ENCODE measurements at regions not wholly inside any gene's neighbourhood (a gene's known extent, or its start where the extent isn't known, plus 50 kb on each side); places are given as distances from the start of the nearest gene placed in this dataset.

GRCh38 chr1:173400387-173400995 is 76.6 kb upstream of the PRDX6 start:
- DNase-seq (ENCODE audit: low read depth): no peak

- DNase-seq (ENCODE audit: low read depth): no peak
Measured at GRCh38 chr1:173403996-173404395, 73.1 kb upstream of the PRDX6 start.

GRCh38 chr1:173405281-173405680 is 71.9 kb upstream of the PRDX6 start:
- DNase-seq (ENCODE audit: low read depth): no peak

- no peak for DNase-seq (ENCODE audit: low read depth)
Measured at GRCh38 chr1:173405834-173406233, 71.3 kb upstream of the PRDX6 start.

- DNase-seq (ENCODE audit: low read depth): no peak
Measured at GRCh38 chr1:173406783-173407230, 70.3 kb upstream of the PRDX6 start.

- no peak for DNase-seq (ENCODE audit: low read depth)
Measured at GRCh38 chr1:173407846-173408245, 69.3 kb upstream of the PRDX6 start.

GRCh38 chr1:173408886-173409285 is 68.2 kb upstream of the PRDX6 start:
- DNase-seq (ENCODE audit: low read depth): no peak

- no peak for DNase-seq (ENCODE audit: low read depth)
Measured at GRCh38 chr1:173409613-173410012, 67.5 kb upstream of the PRDX6 start.

GRCh38 chr1:173410133-173410793 is 66.9 kb upstream of the PRDX6 start:
- no peak for DNase-seq (ENCODE audit: low read depth)

GRCh38 chr1:173410794-173411236 is 66.3 kb upstream of the PRDX6 start:
- no peak for DNase-seq (ENCODE audit: low read depth)

GRCh38 chr1:173411835-173412742 is 65.0 kb upstream of the PRDX6 start:
- DNase-seq (ENCODE audit: low read depth): no peak

GRCh38 chr1:173413271-173413707 is 63.8 kb upstream of the PRDX6 start:
- no peak for DNase-seq (ENCODE audit: low read depth)

GRCh38 chr1:173414136-173414535 is 63.0 kb upstream of the PRDX6 start:
- DNase-seq (ENCODE audit: low read depth): no peak

- DNase-seq (ENCODE audit: low read depth): no peak
Measured at GRCh38 chr1:173414539-173415226, 62.5 kb upstream of the PRDX6 start.

- DNase-seq (ENCODE audit: low read depth): no peak
Measured at GRCh38 chr1:173415490-173415889, 61.6 kb upstream of the PRDX6 start.

GRCh38 chr1:173415905-173416450 is 61.2 kb upstream of the PRDX6 start:
- DNase-seq (ENCODE audit: low read depth): no peak

- DNase-seq (ENCODE audit: low read depth): no peak
Measured at GRCh38 chr1:173417563-173417962, 59.6 kb upstream of the PRDX6 start.

GRCh38 chr1:173418107-173418985 is 58.8 kb upstream of the PRDX6 start:
- DNase-seq (ENCODE audit: low read depth): no peak

GRCh38 chr1:173420330-173420806 is 56.8 kb upstream of the PRDX6 start:
- DNase-seq (ENCODE audit: low read depth): peak; percentile 36

GRCh38 chr1:173421286-173421685 is 55.8 kb upstream of the PRDX6 start:
- no peak for DNase-seq (ENCODE audit: low read depth)

GRCh38 chr1:173421789-173422188 is 55.3 kb upstream of the PRDX6 start:
- DNase-seq (ENCODE audit: low read depth): no peak

Measured in T follicular helper cell (primary cell).